ENCODE measurements at regions not wholly inside any gene's neighbourhood (a gene's known extent, or its start where the extent isn't known, plus 50 kb on each side); places are given as distances from the start of the nearest gene placed in this dataset.

GRCh38 chr9:80114241-80114640 is 542.5 kb downstream of the TLE4 start:
- Histone ChIP-seq H3K27ac (no peak overlapping the region), H3K4me1 (no peaks in the 10 kb centered on the region), H3K27me3 (no peaks in the 10 kb centered on the region), H3K4me3 (no peak overlapping the region), H3K9me3 (peaks cover 0 to 10% (median 0%) of the 10 kb centered on the region in 12 donors), H3K36me3 (no peaks in the 10 kb centered on the region)
- DNase-seq (no peak), ATAC-seq (no peak)
- WGBS, 4 donors: 35 to 73% (median 39%) methylated on average over 2 of the region's 2 CpGs
- TF ChIP-seq POLR2A (IDR thresholded peaks at IDR 0.05) (no peak), CTCF (IDR thresholded peaks at IDR 0.05) (no peak)
- intact Hi-C loops (cut with DNase I): no loop called here

- Histone ChIP-seq H3K4me1 (no peaks in the 10 kb centered on the region), H3K9me3 (peaks cover 0 to 5% (median 0%) of the 10 kb centered on the region in 12 donors), H3K27ac (no peak overlapping the region), H3K4me3 (no peak overlapping the region), H3K36me3 (no peaks in the 10 kb centered on the region), H3K27me3 (no peaks in the 10 kb centered on the region)
- ATAC-seq (no peak), DNase-seq (no peak)
- WGBS, 4 donors: 34 to 61% (median 42%) methylated on average over 3 of the region's 3 CpGs
- intact Hi-C loops (cut with DNase I): no loop called here
- no peak for TF ChIP-seq CTCF (IDR thresholded peaks at IDR 0.05)
- TF ChIP-seq POLR2A (IDR thresholded peaks at IDR 0.05): no peak
These were observed 536.3 kb downstream of the TLE4 start for GRCh38 chr9:80107931-80108660.

DNA sequence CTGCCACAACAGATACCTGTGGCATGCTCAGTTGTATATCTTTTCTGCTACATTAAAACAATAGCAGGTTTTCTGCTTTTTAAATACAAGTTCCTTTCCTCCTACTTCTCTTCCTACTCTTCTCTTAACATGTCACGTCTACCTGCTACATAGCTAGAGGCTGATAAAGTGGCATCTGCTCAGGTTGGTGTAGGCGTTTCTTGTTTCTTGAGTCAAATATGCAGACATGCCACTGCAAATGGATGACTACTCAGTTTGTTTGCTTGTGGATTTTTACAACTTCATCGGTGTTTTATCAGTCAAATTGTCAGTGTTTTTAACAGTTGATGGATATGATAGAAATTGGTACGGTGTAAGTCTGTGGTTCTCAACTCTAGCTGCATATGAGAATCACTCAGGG is 525.7 kb downstream of the TLE4 start:
- DNase-seq: no peak
- ATAC-seq: no peak
- H3K4me3 ChIP-seq: no peak overlapping the region
- no peak overlapping the region for H3K27ac ChIP-seq
- H3K27me3 ChIP-seq: no peaks in the 10 kb centered on the region
- no peaks in the 10 kb centered on the region for H3K36me3 ChIP-seq
- peaks cover 0 to 4% (median 0%) of the 10 kb centered on the region in 12 donors for H3K9me3 ChIP-seq
- H3K4me1 ChIP-seq: no peaks in the 10 kb centered on the region
- WGBS, 4 donors: 84 to 90% (median 87%) methylated on average over 4 of the region's 4 CpGs
- TF ChIP-seq POLR2A (IDR thresholded peaks at IDR 0.05) (no peak), CTCF (IDR thresholded peaks at IDR 0.05) (no peak)
- intact Hi-C loops (cut with DNase I): no loop called here

GRCh38 chr9:80094176-80094771 is 522.5 kb downstream of the TLE4 start:
- Histone ChIP-seq H3K36me3 (no peaks in the 10 kb centered on the region), H3K4me1 (no peaks in the 10 kb centered on the region), H3K27ac (no peak overlapping the region), H3K9me3 (no peaks in the 10 kb centered on the region), H3K27me3 (no peaks in the 10 kb centered on the region), H3K4me3 (no peak overlapping the region)
- intact Hi-C loops (cut with DNase I): no loop called here
- DNase-seq (no peak), ATAC-seq (no peak)
- TF ChIP-seq POLR2A (IDR thresholded peaks at IDR 0.05): no peak
- TF ChIP-seq CTCF (IDR thresholded peaks at IDR 0.05): no peak
- 89 to 96% (median 91%) methylated on average over 1 of the region's 1 CpG for WGBS, 4 donors
